GM23338 (cell line): ENCODE measurements at regions not wholly inside any gene's neighbourhood (a gene's known extent, or its start where the extent isn't known, plus 50 kb on each side); places are given as distances from the start of the nearest gene placed in this dataset.

Source experiments
- ATAC-seq: fragments of 200-7000 bp; cut with Tn5 transposase; 3 replicates; pipeline ENCODE4 v1.9.1; 2020
- DNase-seq: peaks from one replicate; pipeline ENCODE4 v3.0.0-alpha.2; 2015; ENCODE audit warnings: low spot score
- H2AFZ ChIP-seq: fragments of 200-600 bp; sonication (generic); 2 replicates; pipeline ENCODE4 v1.8.0; 2016; ENCODE audit warnings: antibody characterized with exemption, mild to moderate bottlenecking, moderate library complexity
- H3F3A ChIP-seq: fragments of 200-600 bp; sonication (generic); replicated peaks from 2 replicates; pipeline ENCODE4 v1.8.0; 2017; ENCODE audit warnings: antibody characterized with exemption, mixed run types, low read depth
- H3K27ac ChIP-seq: fragments of 200-600 bp; sonication (generic); 2 replicates; pipeline ENCODE4 v1.6.1; 2016; ENCODE audit warnings: low read depth
- H3K27me3 ChIP-seq: fragments of 200-600 bp; sonication (generic); 2 replicates; pipeline ENCODE4 v1.8.0; 2016; ENCODE audit warnings: mild to moderate bottlenecking, mixed run types, moderate library complexity; ENCODE audit not compliant: insufficient read depth
- H3K36me3 ChIP-seq: fragments of 200-600 bp; sonication (generic); 2 replicates; pipeline ENCODE4 v1.8.0; 2016; ENCODE audit warnings: mild to moderate bottlenecking; ENCODE audit not compliant: insufficient read depth
- H3K4me1 ChIP-seq: fragments of 200-600 bp; sonication (generic); 2 replicates; pipeline ENCODE4 v1.8.0; 2016; ENCODE audit warnings: mild to moderate bottlenecking, moderate library complexity; ENCODE audit not compliant: insufficient read depth
- H3K4me2 ChIP-seq: fragments of 200-600 bp; sonication (generic); 2 replicates; pipeline ENCODE4 v1.7.1; 2017; ENCODE audit warnings: mixed run types
- H3K4me3 ChIP-seq: fragments of 200-600 bp; sonication (generic); 2 replicates; pipeline ENCODE4 v1.6.1; 2016; ENCODE audit warnings: mixed run types
- H3K79me2 ChIP-seq: fragments of 200-600 bp; sonication (generic); replicated peaks from 2 replicates; pipeline ENCODE4 v1.8.0; 2017; ENCODE audit warnings: mild to moderate bottlenecking; ENCODE audit not compliant: insufficient read depth
- H3K9me2 ChIP-seq: fragments of 200-600 bp; sonication (generic); 2 replicates; pipeline ENCODE4 v1.8.0; 2017; ENCODE audit not compliant: insufficient read depth
- H4K20me1 ChIP-seq: fragments of 200-600 bp; sonication (generic); replicated peaks from 2 replicates; pipeline ENCODE4 v1.8.0; 2017; ENCODE audit warnings: mild to moderate bottlenecking; ENCODE audit not compliant: insufficient read depth
- H3K27ac Mint-ChIP-seq: 2 replicates; pipeline ENCODE4 v1.8.0; 2020; ENCODE audit warnings: inconsistent platforms, mild to moderate bottlenecking, moderate library complexity, mixed read lengths
- H3K27me3 Mint-ChIP-seq: 3 replicates; pipeline ENCODE4 v1.8.0; 2022; ENCODE audit warnings: low read depth, mild to moderate bottlenecking, moderate library complexity, mixed read lengths, inconsistent platforms; ENCODE audit not compliant: insufficient read depth, poor library complexity
- H3K36me3 Mint-ChIP-seq: 3 replicates; pipeline ENCODE4 v1.8.0; 2021; ENCODE audit warnings: low read depth, mild to moderate bottlenecking, inconsistent platforms, moderate library complexity, mixed read lengths
- H3K4me1 Mint-ChIP-seq: 3 replicates; pipeline ENCODE4 v1.8.0; 2020; ENCODE audit warnings: mild to moderate bottlenecking, inconsistent platforms, mixed read lengths
- H3K4me3 Mint-ChIP-seq: 3 replicates; pipeline ENCODE4 v1.8.0; 2021; ENCODE audit warnings: moderate library complexity, mild to moderate bottlenecking, inconsistent platforms, mixed read lengths
- H3K9me3 Mint-ChIP-seq: 3 replicates; pipeline ENCODE4 v1.8.0; 2020; ENCODE audit warnings: moderate library complexity, mild to moderate bottlenecking, inconsistent platforms, mixed read lengths
- CREB1 ChIP-seq: fragments of 250-450 bp; sonication (Bioruptor Pico); IDR thresholded peaks from 2 replicates; pipeline ENCODE4 v1.5.0; 2020; ENCODE audit warnings: low read depth, mild to moderate bottlenecking, moderate library complexity
- CTCF ChIP-seq, 2 experiments: fragments of 200-600 bp in 1 of 2; sonication (generic) in 1 of 2; conservative IDR thresholded peaks; 2 replicates each; pipeline versions ENCODE4 v1.5.1 to v1.6.1; 2016 to 2017; ENCODE audit warnings: antibody characterized with exemption in 2 of 2, low read depth in 2 of 2, mild to moderate bottlenecking in 2 of 2, moderate library complexity in 1 of 2
- EZH2 ChIP-seq: fragments of 200-600 bp; sonication (generic); IDR thresholded peaks from one replicate; pipeline ENCODE4 v1.8.0; 2017; ENCODE audit warnings: antibody characterized with exemption, mild to moderate bottlenecking, low read depth; ENCODE audit not compliant: unreplicated experiment
- EZH2phosphoT487 ChIP-seq: fragments of 200-600 bp; sonication (generic); IDR thresholded peaks from one replicate; pipeline ENCODE4 v1.8.1; 2018; ENCODE audit warnings: antibody characterized with exemption; ENCODE audit not compliant: unreplicated experiment
- JUNB ChIP-seq: IDR thresholded peaks from one replicate; pipeline ENCODE4 v1.6.1; 2016; ENCODE audit warnings: antibody characterized with exemption; ENCODE audit not compliant: unreplicated experiment
- NANOG ChIP-seq: IDR thresholded peaks from 2 replicates; pipeline ENCODE4 v1.6.1; 2016; ENCODE audit warnings: antibody characterized with exemption, borderline replicate concordance
- POLR2AphosphoS5 ChIP-seq: IDR thresholded peaks from 2 replicates; pipeline ENCODE4 v1.6.1; 2016; ENCODE audit warnings: antibody characterized with exemption, low read depth
- REST ChIP-seq: IDR thresholded peaks from one replicate; pipeline ENCODE4 v1.6.1; 2018; ENCODE audit warnings: antibody characterized with exemption; ENCODE audit not compliant: unreplicated experiment
- ZNF114 ChIP-seq: fragments of 250-450 bp; sonication (Bioruptor Pico); IDR thresholded peaks from 2 replicates; pipeline ENCODE4 v1.5.0; 2020; ENCODE audit warnings: mild to moderate bottlenecking, moderate library complexity
- ZNF331 ChIP-seq: fragments of 250-450 bp; sonication (Bioruptor Pico); IDR thresholded peaks from 2 replicates; pipeline ENCODE4 v1.5.0; 2020; ENCODE audit warnings: low read depth, mild to moderate bottlenecking, moderate library complexity

- H3K4me1 Mint-ChIP-seq, result peaks cover 18% of the 10 kb centered on the region
- H3K36me3 ChIP-seq, result no peaks in the 10 kb centered on the region
- TF ChIP-seq NANOG (no peak), EZH2phosphoT487 (no peak), CREB1 (CRISPR knock-in tag) (no peak), POLR2AphosphoS5 (no peak), EZH2 (no peak), ZNF331 (CRISPR knock-in tag) (no peak), ZNF114 (CRISPR knock-in tag) (no peak), CTCF (conservative IDR thresholded peaks at IDR 0.05; ENCODE audit: low read depth in 2 of 2) (no peak), REST (no peak), JUNB (no peak)
- H3K27ac ChIP-seq, result no peak overlapping the region
- no peak overlapping the region for H3K27ac Mint-ChIP-seq
- no peak overlapping the region for H3K4me3 Mint-ChIP-seq
- no peaks in the 10 kb centered on the region for H3K9me3 Mint-ChIP-seq
- ATAC-seq, result peak; percentile 71
- H3K4me3 ChIP-seq, result no peak overlapping the region
- no peaks in the 10 kb centered on the region for H3K9me2 ChIP-seq
- H3K36me3 Mint-ChIP-seq, result peaks cover 4% of the 10 kb centered on the region; the same call in 2 of the 3 replicates
- H3K4me2 ChIP-seq, result 0 out of 2 replicates have a peak overlapping the region, but pooled peaks have one; percentile 19
- no peaks in the 10 kb centered on the region for H3K27me3 ChIP-seq
- no peaks in the 10 kb centered on the region for H4K20me1 ChIP-seq
- no peak overlapping the region for H2AFZ ChIP-seq
- H3K4me1 ChIP-seq, result peaks cover 21% of the 10 kb centered on the region
- H3F3A ChIP-seq, result no peaks in the 10 kb centered on the region
- H3K79me2 ChIP-seq, result no peaks in the 10 kb centered on the region
- peak; percentile 21 for DNase-seq
- no peaks in the 10 kb centered on the region for H3K27me3 Mint-ChIP-seq
Measured at GRCh38 chr1:104182251-104182650, 432.6 kb downstream of the AMY1C start.

- Histone ChIP-seq H2AFZ (peak overlapping the region; percentile 76; the same call in 1 of the 2 replicates), H3K27ac (no peak overlapping the region), H3K4me3 (no peak overlapping the region), H3K4me1 (no peaks in the 10 kb centered on the region), H3K9me2 (no peaks in the 10 kb centered on the region), H3K79me2 (no peaks in the 10 kb centered on the region), H3K27me3 (no peaks in the 10 kb centered on the region), H3K4me2 (no peak overlapping the region), H3F3A (no peaks in the 10 kb centered on the region), H3K36me3 (no peaks in the 10 kb centered on the region), H4K20me1 (no peaks in the 10 kb centered on the region)
- Mint-ChIP-seq H3K4me1 (no peaks in the 10 kb centered on the region), H3K27ac (no peak overlapping the region), H3K4me3 (no peak overlapping the region), H3K36me3 (no peaks in the 10 kb centered on the region), H3K27me3 (no peaks in the 10 kb centered on the region), H3K9me3 (no peaks in the 10 kb centered on the region)
- TF ChIP-seq ZNF331 (CRISPR knock-in tag), result no peak
- ATAC-seq, result no peak
- no peak for DNase-seq
Measured at GRCh38 chr1:104189207-104189606, 439.5 kb downstream of the AMY1C start.
